Right lobe of liver (tissue), 4 donors: ENCODE measurements at regions not wholly inside any gene's neighbourhood (a gene's known extent, or its start where the extent isn't known, plus 50 kb on each side); places are given as distances from the start of the nearest gene placed in this dataset.

Source experiments
- POLR2A ChIP-seq: fragments of 450-650 bp; IDR thresholded peaks from one replicate; pipeline ENCODE4 v1.6.1; 2017; ENCODE audit warnings: antibody characterized with exemption, mild to moderate bottlenecking
- TF ChIP-seq, protein P1 (sequence below), 4 donors: fragments of 200-600 bp in 3 of 4; fragments of 450-650 bp in 1 of 4; IDR thresholded peaks; one replicate each; pipeline versions ENCODE4 v1.5.1 to v1.8.0; 2016 to 2022; ENCODE audit warnings: antibody characterized with exemption in 4 of 4, mild to moderate bottlenecking in 2 of 4
- donor health status: DM: no; HTN: no; CAD: no.
- donor health status: DM: no; HTN: no; CAD: no.
- donor health status: DM: no; HTN: yes; CAD: no.

DNA sequence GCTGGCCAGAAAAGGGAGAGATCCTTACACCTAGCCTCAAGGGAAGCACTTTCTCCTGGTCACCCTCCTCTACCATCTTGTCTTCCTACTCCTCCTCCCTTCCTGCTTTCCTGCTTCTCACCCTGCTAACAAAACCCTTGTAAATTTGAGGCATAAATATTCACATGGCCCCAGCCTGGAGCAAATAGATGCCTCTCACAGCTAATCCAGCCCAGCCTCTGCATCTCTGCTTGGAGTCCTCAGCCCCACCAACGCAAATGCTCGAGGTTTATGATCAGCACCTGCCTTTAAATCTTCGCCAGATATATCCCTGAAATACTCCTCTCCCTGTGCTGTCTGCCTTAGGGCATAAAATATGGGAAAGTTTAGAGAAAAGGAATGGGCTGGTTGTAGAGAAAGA is 205.2 kb upstream of the CDH5 start:
- TF ChIP-seq, protein P1, sequence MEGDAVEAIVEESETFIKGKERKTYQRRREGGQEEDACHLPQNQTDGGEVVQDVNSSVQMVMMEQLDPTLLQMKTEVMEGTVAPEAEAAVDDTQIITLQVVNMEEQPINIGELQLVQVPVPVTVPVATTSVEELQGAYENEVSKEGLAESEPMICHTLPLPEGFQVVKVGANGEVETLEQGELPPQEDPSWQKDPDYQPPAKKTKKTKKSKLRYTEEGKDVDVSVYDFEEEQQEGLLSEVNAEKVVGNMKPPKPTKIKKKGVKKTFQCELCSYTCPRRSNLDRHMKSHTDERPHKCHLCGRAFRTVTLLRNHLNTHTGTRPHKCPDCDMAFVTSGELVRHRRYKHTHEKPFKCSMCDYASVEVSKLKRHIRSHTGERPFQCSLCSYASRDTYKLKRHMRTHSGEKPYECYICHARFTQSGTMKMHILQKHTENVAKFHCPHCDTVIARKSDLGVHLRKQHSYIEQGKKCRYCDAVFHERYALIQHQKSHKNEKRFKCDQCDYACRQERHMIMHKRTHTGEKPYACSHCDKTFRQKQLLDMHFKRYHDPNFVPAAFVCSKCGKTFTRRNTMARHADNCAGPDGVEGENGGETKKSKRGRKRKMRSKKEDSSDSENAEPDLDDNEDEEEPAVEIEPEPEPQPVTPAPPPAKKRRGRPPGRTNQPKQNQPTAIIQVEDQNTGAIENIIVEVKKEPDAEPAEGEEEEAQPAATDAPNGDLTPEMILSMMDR (IDR thresholded peaks at IDR 0.05), result no peak
- no peak for TF ChIP-seq POLR2A
